Activated CD8-positive, alpha-beta memory T cell treated with anti-CD3 and anti-CD28 coated beads, Interleukin-2, amount 50 U/mL, for 48 hours (primary cell): ENCODE measurements at regions not wholly inside any gene's neighbourhood (a gene's known extent, or its start where the extent isn't known, plus 50 kb on each side); places are given as distances from the start of the nearest gene placed in this dataset.
"Not testable (repeated sequence)": the region's sequence is repeated elsewhere in the genome, so short reads cannot be mapped to it uniquely, and the experiment has no call there.

Experiments
- DNase-seq: peaks from one replicate; pipeline ENCODE4 v3.0.0-alpha.2; 2020

DNA sequence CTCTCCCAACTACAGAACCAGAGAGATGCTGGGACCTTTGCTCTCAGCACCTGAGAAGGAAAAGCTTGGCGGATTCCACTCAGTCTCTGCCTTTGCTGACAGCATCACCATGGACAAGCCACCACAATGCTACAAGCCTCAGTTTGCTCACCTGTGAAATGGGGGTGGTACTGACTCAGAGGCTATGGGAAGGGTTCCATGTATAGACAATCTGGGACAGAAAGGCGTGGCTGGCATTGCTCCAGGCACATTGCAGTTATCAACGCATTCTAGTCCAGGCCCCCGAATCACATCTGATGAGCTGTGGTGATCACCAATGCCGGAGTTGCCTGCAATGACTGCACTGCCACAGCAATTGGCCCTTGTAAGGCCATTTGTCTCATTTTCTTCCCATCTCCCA, 72.6 kb downstream of the ISX start:
- no peak for DNase-seq

DNA sequence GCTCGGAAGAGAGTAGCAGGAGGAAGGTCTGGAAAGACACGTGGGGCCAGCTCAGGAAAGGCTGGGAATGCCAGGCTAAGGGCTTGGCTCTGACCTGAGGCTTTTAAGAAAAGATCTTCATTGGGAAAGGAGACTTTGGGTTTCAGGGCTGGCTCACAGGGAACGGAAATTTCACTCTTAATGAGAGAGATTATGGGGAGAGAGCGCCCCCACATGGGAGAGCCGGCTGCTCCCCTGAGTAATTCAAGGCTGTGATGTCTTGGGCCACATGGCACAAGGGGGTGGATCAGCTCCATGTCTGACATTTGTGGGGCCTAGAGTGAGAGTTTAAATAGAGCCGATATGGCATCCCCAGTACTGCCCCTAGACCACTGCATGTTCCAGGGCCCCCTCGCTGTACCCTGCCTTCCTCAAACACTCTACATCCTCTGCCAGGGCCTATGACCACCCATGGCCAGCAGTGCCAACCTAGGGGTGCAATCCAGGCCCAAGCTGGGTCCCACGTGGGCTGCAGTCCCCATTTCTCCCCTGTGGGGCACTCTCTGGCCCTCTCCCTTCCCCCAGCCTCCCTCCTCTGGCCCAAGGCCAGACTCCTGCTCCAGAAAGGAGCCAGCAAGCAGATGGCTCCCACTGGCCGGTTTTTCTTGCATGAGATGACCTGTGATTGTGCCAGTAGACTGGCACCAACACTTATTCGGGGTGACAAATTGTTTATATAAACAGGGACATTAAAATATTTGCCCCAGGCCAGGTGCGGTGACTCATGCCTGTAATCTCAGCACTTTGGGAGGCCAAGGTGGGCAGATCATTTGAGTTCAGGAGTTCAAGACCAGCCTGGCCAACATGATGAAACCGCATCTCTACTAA, 75.2 kb downstream of the ISX start:
- DNase-seq = peak; percentile 53

DNA sequence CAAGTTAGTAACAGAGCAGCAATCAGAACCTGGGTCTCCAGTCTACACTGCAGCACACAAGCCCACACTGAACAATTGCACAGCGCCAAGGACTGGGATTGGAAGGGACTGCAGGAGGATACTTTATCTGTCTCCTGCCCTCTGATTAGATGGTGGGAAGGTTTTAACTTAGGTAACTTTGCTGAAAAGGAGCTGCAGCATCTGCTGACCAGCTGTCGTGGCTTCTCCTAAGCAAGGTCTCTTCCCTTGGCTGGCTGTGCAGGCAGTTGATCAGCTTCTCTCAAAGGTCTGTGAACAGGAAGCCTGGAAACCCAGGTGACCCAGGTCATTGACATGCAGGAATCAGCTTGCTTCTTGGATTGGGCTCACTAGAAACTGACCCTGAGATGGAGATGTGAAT, 82.4 kb downstream of the ISX start:
- DNase-seq = no peak

DNA sequence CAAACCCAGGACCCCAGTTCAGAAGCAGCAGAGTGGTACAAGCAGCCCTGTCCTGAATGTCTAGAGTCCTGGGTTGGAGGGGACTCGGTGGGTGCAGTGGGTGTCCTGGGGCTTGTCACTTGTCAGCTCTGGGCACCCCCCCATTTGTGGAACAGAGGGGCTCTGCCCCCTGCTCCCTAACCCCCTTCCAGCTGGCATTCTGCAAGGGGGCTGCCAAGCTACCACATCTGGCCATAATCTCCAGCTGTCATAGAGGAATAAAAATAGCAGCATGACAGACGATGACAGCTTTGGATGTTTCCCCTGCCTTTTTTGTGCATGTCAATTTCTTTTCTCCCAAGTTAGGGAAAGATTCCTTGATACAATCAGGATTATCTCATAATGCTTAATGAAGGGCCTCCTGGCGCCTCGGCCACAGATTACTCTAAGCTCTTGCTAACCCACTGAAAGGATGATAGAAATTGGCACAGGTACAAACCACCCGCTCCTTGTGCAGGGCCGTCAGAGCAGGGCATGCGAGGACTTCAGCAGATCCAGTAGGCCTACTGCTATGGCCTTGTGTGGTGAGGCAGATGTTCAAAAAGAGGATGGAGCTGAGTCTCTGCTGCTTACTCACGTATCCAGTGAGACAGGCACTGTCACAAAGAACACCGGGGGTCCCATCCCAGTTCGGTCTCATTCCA, 83.0 kb downstream of the ISX start:
- no peak for DNase-seq

DNA sequence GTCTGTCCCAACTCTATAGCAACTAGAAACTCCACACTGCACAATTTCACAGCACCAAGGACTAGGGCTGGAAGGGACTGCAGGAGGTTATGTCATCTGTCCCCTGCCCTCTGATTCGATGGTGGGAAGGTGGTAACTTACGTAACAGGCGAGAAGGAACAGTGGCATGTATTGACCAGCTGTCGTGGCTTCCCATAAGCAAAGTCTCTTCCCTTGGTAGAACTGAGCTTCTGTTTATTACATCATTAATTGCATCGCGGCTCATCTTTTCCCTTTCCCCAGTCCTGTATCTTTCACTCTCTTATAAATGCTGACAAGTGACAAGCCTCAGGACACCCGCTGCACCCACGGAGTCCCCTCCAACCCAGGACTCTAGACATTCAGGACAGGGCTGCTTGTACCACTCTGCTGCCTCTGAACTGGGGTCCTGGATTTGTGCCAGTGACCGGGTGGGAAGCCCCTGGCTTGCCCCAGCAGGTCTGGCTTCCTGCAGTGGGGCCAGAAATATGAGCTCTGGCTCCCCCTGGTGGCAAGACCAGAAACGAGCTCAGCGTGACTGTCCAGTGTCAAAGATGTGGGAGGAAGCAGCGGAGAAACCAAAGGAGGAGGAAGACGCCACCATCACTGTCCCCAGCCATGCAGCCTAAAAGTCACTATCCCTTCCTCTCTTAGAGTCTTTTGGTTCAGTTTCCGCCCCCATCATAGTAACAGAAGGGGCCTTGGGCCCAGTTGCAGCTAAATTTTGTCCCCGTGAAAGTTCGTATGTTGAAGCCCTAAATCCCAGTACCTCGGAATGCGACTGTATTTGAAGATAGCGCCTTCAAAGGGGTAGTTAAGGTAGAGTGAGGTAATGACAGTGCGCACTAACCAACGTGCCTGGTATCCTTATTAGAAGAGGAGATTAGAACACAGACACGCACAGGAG, 84.5 kb downstream of the ISX start:
- peak; percentile 89 for DNase-seq

DNA sequence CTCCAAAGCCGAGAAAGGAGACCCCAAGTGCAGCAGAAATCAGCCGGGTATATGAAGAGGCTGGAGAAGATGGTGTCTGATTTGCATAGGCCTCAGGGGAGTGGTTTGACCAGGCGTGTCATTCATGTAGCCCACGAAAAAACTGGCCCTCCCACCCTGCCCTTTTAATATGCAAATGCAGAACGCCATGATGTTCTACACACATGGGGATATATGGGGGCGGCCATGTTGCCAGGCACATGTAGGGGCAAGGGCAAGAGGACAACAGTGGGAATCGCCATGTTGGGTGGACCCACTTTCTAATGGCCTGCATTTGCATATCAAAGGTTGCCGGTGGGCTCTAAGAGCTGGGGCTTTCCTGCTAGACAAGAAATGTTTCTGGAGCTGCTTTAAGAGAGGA, 86.4 kb downstream of the ISX start:
- DNase-seq = no peak

DNA sequence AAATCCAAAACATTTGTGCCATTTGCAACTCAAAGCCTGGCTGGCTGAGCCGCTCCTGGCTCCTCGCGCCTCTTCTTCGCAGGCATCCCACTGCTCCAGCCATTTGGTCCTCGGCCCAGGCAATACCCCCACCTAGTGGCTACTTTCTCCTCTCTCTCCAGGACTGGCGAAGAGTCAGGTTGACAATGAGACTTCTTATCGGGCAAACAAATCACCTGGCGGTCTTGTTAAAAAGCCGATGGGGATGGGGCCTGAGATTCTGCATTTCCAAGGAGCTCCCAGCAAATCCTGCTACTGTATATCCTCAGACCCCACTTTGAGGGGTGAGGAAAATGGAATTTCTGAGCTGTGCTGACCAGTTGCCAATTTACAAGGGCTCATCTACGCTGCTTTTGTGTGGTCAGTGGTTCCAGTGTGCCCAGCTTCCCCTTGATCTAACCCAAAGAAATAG, 89.0 kb downstream of the ISX start:
- peak; percentile 58 for DNase-seq

DNA sequence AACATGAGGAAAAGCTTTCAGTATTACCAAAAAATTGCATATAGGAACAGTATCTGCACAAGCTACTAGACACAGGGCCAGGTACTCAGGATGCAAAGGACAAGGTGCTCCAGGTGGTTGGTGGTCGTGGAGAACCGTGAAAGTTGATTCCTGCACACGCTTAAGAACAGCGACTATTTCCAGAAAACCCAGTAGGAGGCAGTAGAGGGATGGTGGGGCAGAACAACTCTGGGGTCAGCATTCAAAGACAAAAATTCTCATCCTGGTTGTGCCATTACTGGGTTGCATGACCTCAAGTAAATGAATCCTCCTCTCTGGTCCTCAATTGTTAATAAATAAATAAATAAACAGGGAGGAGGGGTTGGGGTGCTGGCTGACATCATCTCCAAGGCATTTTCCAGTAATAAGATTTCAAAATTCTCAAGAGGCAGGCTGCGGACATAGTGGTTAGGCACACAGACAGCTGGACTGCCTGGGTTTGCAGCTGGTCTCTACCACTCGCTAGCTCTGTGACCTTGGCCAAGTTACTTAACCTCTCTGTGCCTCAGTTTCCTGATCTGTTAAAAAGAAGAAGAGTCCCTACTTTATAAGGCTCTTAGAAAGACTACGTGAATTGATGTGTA, 89.6 kb downstream of the ISX start:
- DNase-seq = no peak

DNA sequence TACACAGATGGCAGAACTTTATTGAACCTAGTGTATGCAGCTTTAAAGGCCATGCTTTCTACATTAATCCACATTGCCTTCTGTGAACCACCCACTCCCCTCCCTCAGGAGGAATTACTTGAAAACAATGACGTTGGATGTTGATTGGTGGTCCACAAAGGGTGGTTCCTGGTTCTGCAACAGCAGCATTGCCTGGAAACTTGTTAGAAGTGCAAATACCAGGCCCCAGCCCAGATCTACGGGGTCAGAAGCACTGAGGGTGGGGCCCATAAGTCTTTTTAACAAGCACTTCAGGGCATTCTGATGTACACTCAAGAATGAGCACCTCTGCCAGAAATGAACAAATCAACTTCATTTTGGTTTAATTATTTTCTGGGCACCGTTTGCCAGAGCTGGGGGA, 91.0 kb downstream of the ISX start:
- no peak for DNase-seq

DNA sequence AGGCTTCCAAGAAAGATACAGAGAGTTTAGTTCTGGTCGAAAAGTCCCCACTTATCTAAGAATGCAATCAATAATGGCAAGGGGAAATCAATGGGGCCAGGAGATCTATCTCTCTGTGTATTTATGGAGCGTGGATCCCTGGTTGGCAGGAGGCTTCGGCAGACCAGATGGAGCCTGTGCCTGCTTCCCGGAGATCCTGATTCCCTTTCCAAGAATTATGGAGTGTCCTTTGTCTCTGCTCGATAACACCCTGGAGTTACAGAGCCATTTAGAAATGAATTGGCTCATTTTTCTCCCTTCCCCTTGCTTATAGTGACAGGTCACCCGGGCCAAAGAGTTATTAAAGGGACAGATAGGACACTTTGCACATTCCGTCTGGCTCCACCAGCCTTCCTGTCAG, 92.4 kb downstream of the ISX start:
- no peak for DNase-seq

DNA sequence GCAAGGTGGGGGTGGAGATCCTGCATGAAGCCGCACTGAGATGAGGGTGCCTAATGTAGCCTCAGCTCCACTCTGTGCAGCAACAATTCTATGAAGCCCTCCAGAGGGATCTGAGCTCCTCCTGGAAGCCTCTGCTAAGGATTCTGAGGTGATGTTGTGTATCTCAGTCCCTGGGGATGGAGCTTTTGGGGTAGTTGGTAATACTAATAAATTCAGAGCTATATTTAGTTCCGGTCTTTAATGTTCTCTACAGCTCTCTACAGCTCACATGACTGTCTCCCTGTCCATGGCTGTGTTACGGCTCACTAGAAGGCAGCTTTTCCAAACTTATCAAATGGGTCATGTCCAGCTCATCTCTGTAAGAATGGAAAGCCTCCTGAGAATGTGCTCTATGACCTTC, 93.4 kb downstream of the ISX start:
- no peak for DNase-seq

DNA sequence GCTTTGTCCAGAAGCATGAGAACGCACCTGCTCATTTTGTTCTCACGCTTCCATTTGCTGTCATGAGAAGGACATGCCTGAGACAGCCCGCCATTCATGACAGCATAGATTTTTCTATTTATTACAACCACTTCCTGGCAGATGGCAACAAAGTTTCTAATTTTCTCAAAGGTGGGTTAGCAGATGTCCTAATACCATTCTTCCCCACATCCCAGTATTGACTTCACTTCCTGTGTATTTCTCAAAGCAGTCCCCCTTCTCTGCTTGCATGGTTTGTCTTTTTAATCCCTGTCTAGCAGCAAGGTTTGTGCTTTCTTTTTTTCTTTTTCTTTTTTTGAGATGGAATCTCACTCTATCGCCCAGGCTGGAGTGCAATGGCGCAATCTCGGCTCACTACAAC, 94.3 kb downstream of the ISX start:
- no peak for DNase-seq

DNA sequence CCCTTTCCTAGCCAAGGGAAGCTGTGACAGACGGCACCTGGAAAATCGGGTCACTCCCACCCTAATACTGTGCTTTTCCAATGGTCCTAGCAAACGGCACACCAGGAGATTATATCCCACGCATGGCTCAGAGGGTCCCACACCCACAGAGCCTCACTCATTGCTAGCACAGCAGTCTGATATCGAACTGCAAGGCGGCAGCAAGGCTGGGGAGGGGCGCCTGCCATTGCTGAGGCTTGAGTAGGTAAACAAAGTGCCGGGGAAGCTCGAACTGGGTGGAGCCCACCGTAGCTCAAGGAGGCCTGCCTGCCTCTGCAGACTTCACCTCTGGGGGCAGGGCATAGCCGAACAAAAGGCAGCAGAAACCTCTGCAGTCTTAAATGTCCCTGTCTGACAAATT, 91.4 kb upstream of the HMGXB4 start:
- not testable (repeated sequence) for DNase-seq

DNA sequence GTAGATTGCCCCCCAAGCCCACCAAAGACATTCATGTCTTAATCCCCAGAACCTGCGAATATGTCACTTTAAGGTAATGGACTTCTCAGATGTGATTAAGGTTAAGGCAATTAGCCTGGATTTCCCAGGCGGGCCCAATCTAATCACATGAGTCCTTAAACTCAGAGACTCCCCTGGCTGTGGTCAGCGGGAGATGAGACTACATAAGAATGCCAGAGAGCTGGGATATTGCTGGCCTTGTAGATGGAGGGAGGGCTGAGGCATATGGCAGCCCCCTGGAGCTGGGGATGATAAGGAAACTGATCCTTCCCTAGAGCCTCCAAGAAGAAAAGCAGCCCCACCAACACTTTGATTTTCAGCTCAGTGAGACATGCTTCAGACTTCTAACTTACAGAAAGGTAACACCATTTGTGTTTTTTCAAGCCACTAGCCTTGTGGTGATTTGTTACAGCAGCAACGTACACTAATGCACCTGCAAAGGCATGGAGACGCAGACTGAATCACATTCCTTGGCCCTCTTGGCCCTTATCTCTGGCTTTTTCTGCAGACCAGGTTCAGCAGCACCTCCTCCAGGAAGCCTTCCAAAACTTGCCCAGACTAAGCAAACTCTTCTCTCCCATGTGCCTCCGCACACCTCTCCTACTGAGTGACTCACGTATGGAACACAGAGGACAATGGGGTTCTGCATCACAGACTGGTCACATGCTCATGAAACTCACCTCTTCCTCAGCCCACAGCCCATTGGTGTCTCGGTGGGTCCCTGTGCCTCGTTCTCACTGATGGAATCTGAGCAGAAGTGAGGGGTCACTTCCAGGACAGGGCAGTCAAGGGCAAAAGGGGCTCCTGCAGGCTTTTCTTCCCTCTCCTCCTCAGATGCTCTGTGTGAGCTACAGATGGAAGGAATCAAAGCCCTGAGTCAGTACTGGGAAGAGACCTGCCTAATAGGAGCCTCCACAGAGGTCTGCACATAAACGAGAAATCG, 86.3 kb upstream of the HMGXB4 start:
- no peak for DNase-seq

DNA sequence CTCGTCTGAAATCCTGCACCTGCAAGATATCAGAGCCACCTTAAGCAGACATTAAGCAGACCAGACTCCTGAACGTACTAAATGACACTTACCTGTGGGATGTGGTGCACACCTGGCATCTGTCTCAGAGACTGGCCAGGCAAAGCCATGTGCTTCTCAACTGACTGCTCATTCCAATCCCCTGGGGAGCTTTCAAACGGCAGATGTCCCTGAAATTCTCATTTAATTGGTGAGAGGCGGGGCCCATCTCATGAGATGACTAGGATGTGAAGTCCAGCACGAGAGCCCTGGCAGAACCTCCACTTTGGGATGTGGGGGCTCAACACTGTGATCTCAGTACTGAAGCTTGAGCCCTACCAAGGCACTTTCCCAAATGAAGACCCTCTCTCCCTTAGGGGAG, 84.9 kb upstream of the HMGXB4 start:
- no peak for DNase-seq

DNA sequence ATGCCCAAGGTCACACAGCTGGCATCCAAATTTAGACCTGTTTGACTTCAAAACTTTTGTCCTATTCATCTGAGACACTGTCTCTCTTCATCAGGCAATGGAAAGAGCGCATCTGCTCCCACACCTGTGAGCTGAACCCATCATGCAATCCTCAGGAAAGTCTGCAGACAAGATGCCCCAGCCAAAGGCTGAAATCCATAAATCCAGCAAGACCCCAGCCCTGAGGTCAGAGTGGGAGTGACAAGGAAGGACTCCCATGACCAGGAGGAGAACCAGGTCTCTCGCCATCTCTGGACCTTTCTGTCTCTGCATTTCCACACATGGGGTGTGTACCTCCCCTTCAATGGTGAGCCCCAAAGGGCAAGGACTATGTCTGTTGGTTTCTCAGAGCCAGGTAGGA, 83.6 kb upstream of the HMGXB4 start:
- no peak for DNase-seq

DNA sequence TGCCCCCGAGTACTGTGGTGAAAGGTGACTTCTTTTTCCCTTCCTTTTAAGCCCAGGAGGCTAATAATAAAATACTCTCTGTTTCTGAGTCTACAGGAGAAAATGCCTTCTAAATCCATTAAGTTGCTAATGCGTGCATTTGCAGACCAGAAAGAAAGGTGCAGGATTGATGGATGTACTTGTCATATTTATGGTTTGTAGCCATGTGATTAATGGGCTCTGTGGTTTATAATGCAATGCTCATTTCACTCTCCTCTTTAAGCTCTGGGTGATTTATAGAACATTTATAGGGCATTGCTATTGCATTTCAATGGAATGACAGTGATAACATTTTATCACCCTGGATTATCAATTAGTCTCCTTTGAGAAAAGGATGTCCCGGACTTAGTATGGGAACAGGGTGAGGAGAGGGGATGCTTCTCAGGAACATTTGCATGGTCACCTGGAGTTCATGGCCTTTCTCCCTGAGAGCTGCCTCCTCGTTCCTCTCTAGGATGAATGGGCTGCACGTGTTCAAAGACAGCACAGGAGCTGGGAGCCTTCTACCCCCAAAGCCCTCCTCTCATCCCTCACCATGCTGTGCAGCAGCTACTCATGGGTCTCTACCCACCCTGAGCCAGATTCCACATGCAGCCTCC, 82.8 kb upstream of the HMGXB4 start:
- no peak for DNase-seq

DNA sequence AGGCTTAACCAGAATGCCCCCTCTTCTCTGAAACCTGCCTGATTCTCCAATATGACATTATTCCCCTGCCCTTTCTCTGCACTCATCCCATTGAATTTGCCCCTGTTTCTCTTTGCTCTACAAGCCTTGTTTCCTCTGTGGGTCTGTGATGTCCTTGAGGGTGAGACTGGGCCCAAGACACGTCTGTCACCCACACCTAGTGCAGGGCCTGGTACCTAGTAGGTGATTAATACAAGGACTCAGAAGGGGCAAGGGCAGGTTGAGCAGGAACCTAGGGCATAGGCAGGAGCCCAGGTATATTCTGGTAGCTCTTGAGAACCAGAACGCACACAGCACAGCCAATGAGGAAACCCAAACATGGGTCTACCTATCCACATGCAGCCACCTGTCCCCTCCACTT, 81.9 kb upstream of the HMGXB4 start:
- DNase-seq = no peak

DNA sequence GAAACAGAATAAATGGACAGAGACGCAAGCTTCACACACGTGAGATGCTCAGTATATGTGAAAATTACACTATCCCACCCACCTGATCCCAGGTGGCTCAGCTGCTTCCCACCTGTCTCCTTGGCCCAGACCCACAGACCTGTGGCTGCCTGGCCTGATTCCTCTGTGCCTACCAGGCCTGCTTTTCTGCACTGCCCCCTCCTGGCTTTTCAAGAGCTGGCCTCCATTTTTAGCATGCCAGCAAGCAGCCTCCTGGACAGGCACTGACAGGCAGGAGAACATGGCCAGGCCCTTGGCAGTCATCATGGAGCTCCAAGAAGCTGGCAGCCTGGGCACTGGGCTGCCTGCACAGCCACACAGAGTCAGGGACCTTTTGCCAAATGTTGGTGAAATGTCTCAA, 79.5 kb upstream of the HMGXB4 start:
- DNase-seq = no peak

DNA sequence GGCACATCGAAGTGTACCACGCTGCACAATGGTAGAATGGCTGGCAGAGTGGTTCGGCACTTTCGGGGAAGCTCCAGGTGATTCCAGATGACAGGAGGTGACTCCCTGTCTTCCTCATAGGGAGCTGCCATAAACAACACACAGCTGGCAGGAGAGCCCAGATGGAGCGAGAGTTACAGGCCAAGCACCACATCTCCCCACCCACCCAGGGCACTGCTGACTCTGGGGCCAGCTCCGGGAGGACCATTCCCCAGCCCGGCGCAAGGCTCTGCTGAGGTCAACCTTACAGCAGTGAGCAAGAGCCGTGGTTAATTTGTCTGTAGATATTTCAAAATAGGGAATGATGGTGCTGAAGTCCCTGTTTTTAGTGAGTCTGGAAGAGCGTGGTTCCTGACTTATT, 78.8 kb upstream of the HMGXB4 start:
- no peak for DNase-seq

DNA sequence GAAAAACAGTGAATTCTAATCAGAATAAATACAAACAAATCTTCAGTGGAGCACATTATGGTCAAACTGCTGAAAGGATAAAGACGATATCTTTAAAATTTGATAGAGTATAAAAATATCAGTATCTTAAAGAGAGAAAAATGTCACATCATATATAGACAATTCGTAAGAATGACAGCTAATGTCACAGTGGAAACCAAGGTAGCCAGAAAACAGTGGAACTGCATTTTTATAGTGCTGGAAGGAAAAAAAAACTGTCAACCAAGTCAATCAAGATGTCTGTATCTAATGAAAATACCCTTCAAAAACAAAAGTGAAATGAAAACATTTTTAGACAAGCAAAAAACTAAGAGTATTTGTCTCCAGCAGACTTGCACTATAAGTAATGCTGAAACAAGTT, 73.4 kb upstream of the HMGXB4 start:
- DNase-seq = no peak
